Epithelial cell of esophagus (primary cell): ENCODE measurements at regions not wholly inside any gene's neighbourhood (a gene's known extent, or its start where the extent isn't known, plus 50 kb on each side); places are given as distances from the start of the nearest gene placed in this dataset.

Experiments used
- DNase-seq: peaks from one replicate; pipeline ENCODE4 v3.0.0; 2010; ENCODE audit warnings: low read depth
- H3K4me3 ChIP-seq: 2 replicates; pipeline ENCODE4 v1.5.1; 2011; ENCODE audit warnings: mild to moderate bottlenecking, low read length, control low read depth
- CTCF ChIP-seq: IDR thresholded peaks from 2 replicates; pipeline ENCODE4 v1.5.1; 2011; ENCODE audit warnings: low read depth, mild to moderate bottlenecking, low read length, control low read depth, inconsistent platforms; ENCODE audit not compliant: insufficient read depth; ENCODE audit errors: missing control alignments

DNA sequence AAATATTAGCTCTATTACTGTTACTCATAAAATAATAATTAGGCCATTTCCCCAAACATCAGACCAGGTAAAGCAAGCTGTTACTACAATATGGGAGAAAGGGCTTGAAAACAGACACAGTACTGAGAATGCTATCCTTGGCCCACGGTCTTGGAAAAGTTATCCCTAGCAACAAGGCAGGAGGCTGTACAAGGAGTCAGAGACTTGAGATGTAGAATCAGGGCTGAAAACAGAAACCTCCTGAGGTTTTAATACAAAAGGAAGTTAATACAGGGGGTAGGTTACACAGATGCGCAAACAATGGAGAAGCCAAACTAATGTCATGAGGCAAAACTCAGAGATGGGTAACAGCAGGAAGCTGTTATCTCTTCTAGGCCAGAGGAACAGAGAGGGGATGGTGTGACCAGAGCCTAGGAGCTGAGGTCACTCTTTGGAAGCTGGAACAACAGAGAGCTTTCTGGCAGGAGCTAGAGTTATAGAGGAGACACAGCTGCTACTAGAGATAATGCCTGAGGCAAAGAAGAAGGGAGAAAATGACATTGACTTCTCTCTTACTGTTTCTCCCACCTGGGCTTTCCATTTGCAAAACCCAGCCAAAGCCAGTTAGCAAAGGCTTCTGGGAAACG, 248.8 kb downstream of the SUDS3 start:
- DNase-seq = no peak
- TF ChIP-seq CTCF = no peak

GRCh38 chr12:118633071-118633470, 256.7 kb downstream of the SUDS3 start:
- H3K4me3 ChIP-seq = no peak overlapping the region
- DNase-seq = no peak
- no peak for TF ChIP-seq CTCF

More for the DNA sequence above, 248.8 kb downstream of the SUDS3 start:
- no peak overlapping the region for H3K4me3 ChIP-seq

DNA sequence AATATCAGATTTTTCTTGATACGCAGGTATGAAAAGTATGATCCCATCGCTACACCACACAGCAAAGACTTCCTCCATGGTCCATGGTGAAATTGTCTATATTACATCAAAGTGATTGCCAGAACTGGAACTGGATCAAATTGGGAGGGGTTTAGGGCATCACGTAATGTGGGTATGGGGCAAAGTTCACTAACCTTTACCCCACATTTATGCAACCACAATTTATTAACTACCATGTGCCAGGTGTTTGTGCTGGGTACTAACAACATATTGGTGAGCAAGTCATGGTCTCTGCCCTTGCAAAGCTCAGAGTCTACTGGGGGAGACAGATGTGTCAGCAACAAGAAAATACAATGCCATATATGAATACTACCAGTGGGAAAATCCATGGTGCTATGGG, 258.9 kb downstream of the SUDS3 start:
- H3K4me3 ChIP-seq = no peak overlapping the region
- no peak for DNase-seq
- no peak for TF ChIP-seq CTCF

DNA sequence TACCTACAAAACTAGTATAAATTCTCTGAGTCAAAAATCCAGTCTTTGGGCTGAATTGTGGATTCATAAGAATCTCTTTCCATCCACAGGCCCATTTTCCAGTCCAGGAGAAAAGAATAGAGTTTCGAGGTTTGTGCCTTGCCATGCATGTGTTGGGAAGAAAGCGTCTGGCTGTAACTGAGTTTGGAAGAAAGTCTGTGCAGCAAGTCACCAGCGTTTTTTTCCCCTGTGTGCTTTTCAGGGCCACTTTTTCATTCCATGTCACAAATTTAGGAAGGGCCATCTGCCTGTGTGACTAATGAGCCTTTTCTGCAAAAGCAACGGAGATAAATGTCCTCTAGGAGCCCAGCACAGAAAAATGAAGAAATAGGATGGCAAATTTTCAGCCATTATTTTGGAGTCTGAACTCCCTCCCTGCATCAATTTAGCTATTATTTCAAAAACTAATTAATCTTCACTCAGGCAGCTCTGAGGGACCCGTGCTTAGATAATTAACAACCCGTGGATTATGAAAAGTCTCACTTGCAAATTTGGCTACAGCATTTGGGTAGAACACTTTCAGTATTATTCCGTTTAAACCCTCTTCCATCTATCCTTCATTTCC, 261.5 kb downstream of the SUDS3 start:
- TF ChIP-seq CTCF = no peak
- H3K4me3 ChIP-seq = no peak overlapping the region
- no peak for DNase-seq

- TF ChIP-seq CTCF = no peak
- no peak overlapping the region for H3K4me3 ChIP-seq
- DNase-seq = no peak
These were observed 264.9 kb downstream of the SUDS3 start for GRCh38 chr12:118641249-118641648.

DNA sequence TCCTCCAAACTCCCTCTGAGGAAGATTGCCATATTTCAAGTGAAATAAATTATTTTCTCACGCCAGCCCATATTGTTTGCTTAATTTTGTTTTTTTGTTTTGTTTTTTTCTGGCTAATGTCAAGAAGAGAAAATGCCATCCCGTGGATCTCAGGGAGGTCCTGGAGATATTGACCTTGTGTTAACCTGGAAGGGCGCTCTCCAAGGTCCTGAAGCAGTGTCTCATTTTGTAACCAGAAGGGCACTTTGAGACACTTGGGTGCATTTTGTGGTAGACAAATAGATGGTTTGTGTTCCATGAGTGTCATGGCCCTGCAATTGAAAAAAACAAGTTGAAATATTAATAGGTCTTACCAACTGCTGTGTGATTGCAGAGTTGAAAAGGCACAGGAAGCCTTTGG, 268.9 kb downstream of the SUDS3 start:
- H3K4me3 ChIP-seq = no peak overlapping the region
- no peak for TF ChIP-seq CTCF
- DNase-seq = peak; percentile 2
